Ishikawa (cell line): ENCODE measurements at regions not wholly inside any gene's neighbourhood (a gene's known extent, or its start where the extent isn't known, plus 50 kb on each side); places are given as distances from the start of the nearest gene placed in this dataset.

Experiments used
- CEBPB ChIP-seq: IDR thresholded peaks from 2 replicates; pipeline ENCODE4 v1.6.1; 2012
- CREB1 ChIP-seq: IDR thresholded peaks from 2 replicates; pipeline ENCODE4 v1.6.1; 2012; ENCODE audit warnings: low read depth
- EGR1 ChIP-seq: IDR thresholded peaks from 2 replicates; pipeline ENCODE4 v1.6.1; 2012
- EP300 ChIP-seq: IDR thresholded peaks from 2 replicates; pipeline ENCODE4 v1.6.1; 2012; ENCODE audit warnings: borderline replicate concordance
- FOXM1 ChIP-seq: IDR thresholded peaks from 2 replicates; pipeline ENCODE4 v1.6.1; 2012; ENCODE audit warnings: low read depth, borderline replicate concordance
- NFIC ChIP-seq: IDR thresholded peaks from 2 replicates; pipeline ENCODE4 v1.6.1; 2012
- RAD21 ChIP-seq: IDR thresholded peaks from 2 replicates; pipeline ENCODE4 v1.6.1; 2012; ENCODE audit warnings: low read depth
- TAF1 ChIP-seq: IDR thresholded peaks from 2 replicates; pipeline ENCODE4 v1.6.1; 2012; ENCODE audit warnings: low read depth, mild to moderate bottlenecking
- TCF12 ChIP-seq: IDR thresholded peaks from 2 replicates; pipeline ENCODE4 v1.6.1; 2012; ENCODE audit warnings: low read depth
- TEAD4 ChIP-seq: IDR thresholded peaks from 2 replicates; pipeline ENCODE4 v1.6.1; 2012
- YY1 ChIP-seq: IDR thresholded peaks from 2 replicates; pipeline ENCODE4 v1.6.1; 2012; ENCODE audit warnings: low read depth
- TF ChIP-seq, protein P1 (sequence below): IDR thresholded peaks from 2 replicates; pipeline ENCODE4 v1.6.1; 2012; ENCODE audit warnings: low read depth, mild to moderate bottlenecking
- TF ChIP-seq, protein P2 (sequence below): IDR thresholded peaks from 2 replicates; pipeline ENCODE4 v1.6.1; 2012
- TF ChIP-seq, protein P3 (sequence below): IDR thresholded peaks from 2 replicates; pipeline ENCODE4 v1.6.1; 2012

DNA sequence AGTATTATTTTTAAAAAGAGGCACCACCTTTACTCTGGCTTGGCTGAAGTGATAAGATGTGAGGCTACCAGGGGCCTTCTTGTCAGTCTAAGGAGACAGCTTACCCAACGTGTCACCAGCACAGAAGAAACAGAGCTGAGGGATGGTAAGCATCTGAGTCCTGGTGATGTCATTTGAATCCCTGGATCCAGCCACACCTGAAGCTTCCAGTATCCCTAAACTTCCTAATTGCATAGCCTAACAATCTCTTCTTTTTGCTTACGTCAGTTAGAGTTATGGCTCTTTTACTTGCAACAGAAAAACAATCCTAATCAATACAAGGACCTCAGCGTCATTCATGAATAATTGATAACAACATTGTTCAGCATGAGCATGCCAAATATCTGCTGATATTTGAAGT, 436.6 kb downstream of the SHISA9 start:
- TF ChIP-seq, protein P1, sequence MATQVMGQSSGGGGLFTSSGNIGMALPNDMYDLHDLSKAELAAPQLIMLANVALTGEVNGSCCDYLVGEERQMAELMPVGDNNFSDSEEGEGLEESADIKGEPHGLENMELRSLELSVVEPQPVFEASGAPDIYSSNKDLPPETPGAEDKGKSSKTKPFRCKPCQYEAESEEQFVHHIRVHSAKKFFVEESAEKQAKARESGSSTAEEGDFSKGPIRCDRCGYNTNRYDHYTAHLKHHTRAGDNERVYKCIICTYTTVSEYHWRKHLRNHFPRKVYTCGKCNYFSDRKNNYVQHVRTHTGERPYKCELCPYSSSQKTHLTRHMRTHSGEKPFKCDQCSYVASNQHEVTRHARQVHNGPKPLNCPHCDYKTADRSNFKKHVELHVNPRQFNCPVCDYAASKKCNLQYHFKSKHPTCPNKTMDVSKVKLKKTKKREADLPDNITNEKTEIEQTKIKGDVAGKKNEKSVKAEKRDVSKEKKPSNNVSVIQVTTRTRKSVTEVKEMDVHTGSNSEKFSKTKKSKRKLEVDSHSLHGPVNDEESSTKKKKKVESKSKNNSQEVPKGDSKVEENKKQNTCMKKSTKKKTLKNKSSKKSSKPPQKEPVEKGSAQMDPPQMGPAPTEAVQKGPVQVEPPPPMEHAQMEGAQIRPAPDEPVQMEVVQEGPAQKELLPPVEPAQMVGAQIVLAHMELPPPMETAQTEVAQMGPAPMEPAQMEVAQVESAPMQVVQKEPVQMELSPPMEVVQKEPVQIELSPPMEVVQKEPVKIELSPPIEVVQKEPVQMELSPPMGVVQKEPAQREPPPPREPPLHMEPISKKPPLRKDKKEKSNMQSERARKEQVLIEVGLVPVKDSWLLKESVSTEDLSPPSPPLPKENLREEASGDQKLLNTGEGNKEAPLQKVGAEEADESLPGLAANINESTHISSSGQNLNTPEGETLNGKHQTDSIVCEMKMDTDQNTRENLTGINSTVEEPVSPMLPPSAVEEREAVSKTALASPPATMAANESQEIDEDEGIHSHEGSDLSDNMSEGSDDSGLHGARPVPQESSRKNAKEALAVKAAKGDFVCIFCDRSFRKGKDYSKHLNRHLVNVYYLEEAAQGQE, result no peak
- no peak for TF ChIP-seq RAD21
- TF ChIP-seq YY1, result no peak
- TF ChIP-seq TCF12, result no peak
- TF ChIP-seq EGR1, result no peak
- no peak for TF ChIP-seq CREB1
- TF ChIP-seq CEBPB, result no peak
- no peak for TF ChIP-seq FOXM1
- no peak for TF ChIP-seq NFIC
- TF ChIP-seq, protein P2, sequence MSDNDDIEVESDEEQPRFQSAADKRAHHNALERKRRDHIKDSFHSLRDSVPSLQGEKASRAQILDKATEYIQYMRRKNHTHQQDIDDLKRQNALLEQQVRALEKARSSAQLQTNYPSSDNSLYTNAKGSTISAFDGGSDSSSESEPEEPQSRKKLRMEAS, result no peak
- no peak for TF ChIP-seq EP300
- TF ChIP-seq TAF1, result no peak
- TF ChIP-seq, protein P3, sequence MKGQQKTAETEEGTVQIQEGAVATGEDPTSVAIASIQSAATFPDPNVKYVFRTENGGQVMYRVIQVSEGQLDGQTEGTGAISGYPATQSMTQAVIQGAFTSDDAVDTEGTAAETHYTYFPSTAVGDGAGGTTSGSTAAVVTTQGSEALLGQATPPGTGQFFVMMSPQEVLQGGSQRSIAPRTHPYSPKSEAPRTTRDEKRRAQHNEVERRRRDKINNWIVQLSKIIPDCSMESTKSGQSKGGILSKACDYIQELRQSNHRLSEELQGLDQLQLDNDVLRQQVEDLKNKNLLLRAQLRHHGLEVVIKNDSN, result no peak
- no peak for TF ChIP-seq TEAD4
